T-helper 2 cell treated with Interferon-gamma antibody and Interleukin-4, amounts not matched to agents 5 μg/mL and 100 μg/mL, for 36 hours (primary cell): ENCODE measurements at regions not wholly inside any gene's neighbourhood (a gene's known extent, or its start where the extent isn't known, plus 50 kb on each side); places are given as distances from the start of the nearest gene placed in this dataset.
"Not testable (repeated sequence)": the region's sequence is repeated elsewhere in the genome, so short reads cannot be mapped to it uniquely, and the experiment has no call there.

Experiments used
- DNase-seq: peaks from one replicate; pipeline ENCODE4 v3.0.0; 2021; ENCODE audit warnings: low spot score
- H3K27ac Mint-ChIP-seq: one replicate; pipeline ENCODE4 v1.8.0; 2021; ENCODE audit warnings: mild to moderate bottlenecking, mixed read lengths
- H3K27me3 Mint-ChIP-seq: one replicate; pipeline ENCODE4 v1.8.0; 2021; ENCODE audit warnings: low read depth, mixed read lengths
- H3K36me3 Mint-ChIP-seq: one replicate; pipeline ENCODE4 v1.8.0; 2021; ENCODE audit warnings: low read depth, mixed read lengths
- H3K4me1 Mint-ChIP-seq: one replicate; pipeline ENCODE4 v1.8.0; 2021; ENCODE audit warnings: low read depth, mixed read lengths
- H3K4me3 Mint-ChIP-seq: one replicate; pipeline ENCODE4 v1.8.0; 2022; ENCODE audit warnings: mild to moderate bottlenecking, moderate library complexity, mixed read lengths
- H3K9me3 Mint-ChIP-seq: one replicate; pipeline ENCODE4 v1.8.0; 2021; ENCODE audit warnings: mixed read lengths

GRCh38 chr3:27779176-27779575 is 57.1 kb upstream of the EOMES start:
- Mint-ChIP-seq H3K27ac (no peak overlapping the region), H3K4me1 (no peaks in the 10 kb centered on the region), H3K36me3 (no peaks in the 10 kb centered on the region), H3K9me3 (no peaks in the 10 kb centered on the region), H3K4me3 (no peak overlapping the region), H3K27me3 (peaks cover 21% of the 10 kb centered on the region)
- DNase-seq, result no peak

- H3K36me3 Mint-ChIP-seq, result no peaks in the 10 kb centered on the region
- DNase-seq, result no peak
- H3K4me3 Mint-ChIP-seq, result no peak overlapping the region
- H3K27me3 Mint-ChIP-seq, result peaks cover 16% of the 10 kb centered on the region
- peaks cover 4% of the 10 kb centered on the region for H3K4me1 Mint-ChIP-seq
- H3K27ac Mint-ChIP-seq, result no peak overlapping the region
- no peaks in the 10 kb centered on the region for H3K9me3 Mint-ChIP-seq
Observed at GRCh38 chr3:27789420-27789819, 67.3 kb upstream of the EOMES start.

DNA sequence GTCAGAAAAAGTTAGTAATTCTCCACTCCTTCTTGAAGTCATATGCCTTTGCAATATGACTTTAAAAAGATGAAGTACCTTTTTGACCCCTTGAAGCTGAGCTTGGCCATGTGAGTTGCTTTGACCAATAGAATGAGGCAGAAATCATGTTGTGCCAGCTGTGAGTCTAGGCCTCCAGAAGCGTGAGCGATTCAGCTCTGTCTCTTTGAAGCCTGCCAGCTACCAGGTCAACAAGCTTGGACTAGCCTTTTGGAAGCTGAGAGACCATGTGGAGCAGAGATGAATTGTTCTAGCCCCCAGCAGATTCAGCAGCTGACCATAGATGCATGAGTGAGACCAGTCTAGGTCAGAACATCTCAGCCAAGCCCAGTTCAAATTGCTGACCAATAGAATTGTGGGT is 69.8 kb upstream of the EOMES start:
- H3K36me3 Mint-ChIP-seq, result no peaks in the 10 kb centered on the region
- no peaks in the 10 kb centered on the region for H3K9me3 Mint-ChIP-seq

DNA sequence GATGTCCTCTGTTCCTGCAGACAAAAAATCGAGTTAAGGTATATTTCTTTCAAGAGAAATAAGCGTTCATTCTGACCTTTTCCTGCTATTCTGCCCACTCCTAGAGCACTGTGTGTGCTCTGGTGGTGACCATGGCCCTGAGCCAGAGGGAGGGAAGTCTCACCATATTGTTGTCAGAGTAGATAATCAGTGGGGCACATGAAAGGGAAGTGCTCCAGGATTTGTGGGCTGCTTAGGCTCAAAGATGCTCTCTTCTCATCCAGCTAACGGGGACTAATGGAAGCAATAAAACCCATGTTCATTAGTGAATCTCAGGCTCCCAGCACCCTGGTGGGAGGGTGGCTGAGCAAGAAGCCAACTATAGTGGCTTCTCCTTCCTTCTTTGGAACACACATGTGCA is 70.7 kb upstream of the EOMES start:
- DNase-seq, result no peak
- no peaks in the 10 kb centered on the region for H3K9me3 Mint-ChIP-seq
- peaks cover under 1% of the 10 kb centered on the region for H3K27me3 Mint-ChIP-seq
- H3K4me3 Mint-ChIP-seq, result no peak overlapping the region
- H3K36me3 Mint-ChIP-seq, result no peaks in the 10 kb centered on the region
- H3K27ac Mint-ChIP-seq, result no peak overlapping the region
- H3K4me1 Mint-ChIP-seq, result peaks cover 7% of the 10 kb centered on the region

More for the DNA sequence above, 69.8 kb upstream of the EOMES start:
- DNase-seq, result no peak
- Mint-ChIP-seq H3K27me3 (peaks cover 5% of the 10 kb centered on the region), H3K4me3 (no peak overlapping the region), H3K27ac (no peak overlapping the region), H3K4me1 (peaks cover 7% of the 10 kb centered on the region)

DNA sequence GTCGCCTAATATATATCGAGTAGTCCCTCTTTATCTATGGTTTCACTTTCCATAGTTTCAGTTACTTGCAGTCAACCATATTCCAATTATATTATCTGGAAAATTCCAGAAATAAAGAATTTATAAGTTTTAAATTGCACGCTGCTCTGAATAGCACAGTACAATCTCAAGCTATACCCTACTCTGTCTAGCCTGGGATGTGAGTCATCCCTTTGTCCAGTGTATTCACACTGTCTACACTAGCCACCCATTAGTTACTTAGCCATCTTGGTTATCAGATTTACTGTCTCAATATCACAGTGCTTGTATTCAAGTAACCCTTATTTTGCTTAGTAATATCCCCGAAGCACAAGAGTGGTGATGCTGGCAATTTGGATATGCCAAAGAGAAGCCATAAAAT is 72.1 kb upstream of the EOMES start:
- DNase-seq, result no peak
- Mint-ChIP-seq H3K4me3 (no peak overlapping the region), H3K9me3 (no peaks in the 10 kb centered on the region), H3K36me3 (no peaks in the 10 kb centered on the region), H3K27ac (no peak overlapping the region), H3K4me1 (peaks cover 7% of the 10 kb centered on the region), H3K27me3 (no peaks in the 10 kb centered on the region)

DNA sequence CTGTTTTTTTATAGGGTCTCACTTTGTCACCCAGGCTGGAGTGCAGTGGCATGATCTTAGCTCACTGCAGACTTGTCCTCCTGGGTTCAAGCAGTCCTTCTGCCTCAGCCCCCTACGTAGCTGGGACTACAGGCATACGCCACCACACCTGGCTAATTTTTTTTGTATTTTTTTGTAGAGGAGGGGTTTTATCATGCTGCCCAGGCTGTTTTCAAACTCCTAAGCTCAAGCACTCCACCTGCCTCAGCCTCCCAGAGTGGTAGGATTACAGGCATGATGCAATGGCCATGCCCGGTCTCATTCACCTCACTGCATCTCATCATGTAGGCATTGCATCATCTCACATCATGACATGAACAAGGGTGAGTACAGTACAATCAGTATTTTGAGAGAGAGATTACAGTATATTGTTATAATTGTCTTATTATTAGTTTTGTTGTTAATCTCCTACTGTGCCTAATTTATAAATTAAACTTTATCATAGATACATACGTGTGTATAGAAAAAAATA is 74.3 kb upstream of the EOMES start:
- Mint-ChIP-seq H3K36me3 (no peaks in the 10 kb centered on the region), H3K27me3 (no peaks in the 10 kb centered on the region), H3K4me1 (peaks cover 13% of the 10 kb centered on the region), H3K9me3 (no peaks in the 10 kb centered on the region), H3K27ac (no peak overlapping the region), H3K4me3 (no peak overlapping the region)
- no peak for DNase-seq

GRCh38 chr3:27797773-27798172 is 75.7 kb upstream of the EOMES start:
- H3K9me3 Mint-ChIP-seq, result no peaks in the 10 kb centered on the region
- DNase-seq, result no peak
- no peaks in the 10 kb centered on the region for H3K27me3 Mint-ChIP-seq
- H3K27ac Mint-ChIP-seq, result no peak overlapping the region
- peaks cover 14% of the 10 kb centered on the region for H3K4me1 Mint-ChIP-seq
- no peak overlapping the region for H3K4me3 Mint-ChIP-seq
- no peaks in the 10 kb centered on the region for H3K36me3 Mint-ChIP-seq

DNA sequence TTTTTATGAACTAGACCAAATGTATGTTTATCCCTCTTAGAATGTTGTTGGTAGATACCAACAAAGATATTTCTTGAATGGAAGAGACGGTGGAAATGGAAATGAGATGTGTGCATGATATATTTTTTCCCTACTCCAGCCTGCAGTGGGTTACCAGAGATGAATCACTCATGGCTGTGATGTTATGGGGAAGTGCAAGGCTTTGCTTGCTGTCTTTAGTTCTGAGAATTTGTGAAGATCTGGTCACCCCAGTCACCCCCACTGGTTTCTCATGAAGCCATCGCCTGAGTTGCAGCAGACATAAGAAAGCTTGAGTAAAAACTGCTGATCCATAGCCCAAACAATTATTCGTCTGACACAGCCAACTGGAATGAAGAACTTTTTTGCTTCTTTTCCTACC is 78.1 kb upstream of the EOMES start:
- Mint-ChIP-seq H3K36me3 (no peaks in the 10 kb centered on the region), H3K27me3 (no peaks in the 10 kb centered on the region), H3K9me3 (no peaks in the 10 kb centered on the region), H3K4me3 (no peak overlapping the region), H3K27ac (no peak overlapping the region), H3K4me1 (peaks cover 15% of the 10 kb centered on the region)
- peak; percentile 38 for DNase-seq

DNA sequence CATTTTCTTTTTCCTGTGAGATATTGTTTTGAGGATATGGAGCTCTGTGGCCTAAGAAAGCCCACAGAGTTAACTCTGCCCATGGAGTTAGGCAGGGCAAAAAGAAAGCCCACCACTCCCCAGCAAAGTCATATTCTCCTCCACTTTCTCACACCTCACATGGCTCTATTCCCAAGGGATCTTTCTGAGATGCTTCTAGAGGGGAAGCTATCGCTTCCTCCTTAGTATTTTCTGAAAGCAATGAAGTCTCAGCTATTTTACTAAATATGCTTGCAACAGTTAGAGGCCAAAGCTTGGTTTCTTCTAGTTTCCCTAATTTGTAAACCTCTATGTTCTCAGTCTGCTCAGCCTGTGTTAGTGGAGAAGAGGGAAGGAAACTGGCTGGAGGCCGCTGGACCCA is 80.3 kb upstream of the EOMES start:
- Mint-ChIP-seq H3K9me3 (no peaks in the 10 kb centered on the region), H3K27ac (no peak overlapping the region), H3K36me3 (peaks cover 1% of the 10 kb centered on the region), H3K4me1 (peaks cover 12% of the 10 kb centered on the region), H3K4me3 (no peak overlapping the region), H3K27me3 (no peaks in the 10 kb centered on the region)
- no peak for DNase-seq

DNA sequence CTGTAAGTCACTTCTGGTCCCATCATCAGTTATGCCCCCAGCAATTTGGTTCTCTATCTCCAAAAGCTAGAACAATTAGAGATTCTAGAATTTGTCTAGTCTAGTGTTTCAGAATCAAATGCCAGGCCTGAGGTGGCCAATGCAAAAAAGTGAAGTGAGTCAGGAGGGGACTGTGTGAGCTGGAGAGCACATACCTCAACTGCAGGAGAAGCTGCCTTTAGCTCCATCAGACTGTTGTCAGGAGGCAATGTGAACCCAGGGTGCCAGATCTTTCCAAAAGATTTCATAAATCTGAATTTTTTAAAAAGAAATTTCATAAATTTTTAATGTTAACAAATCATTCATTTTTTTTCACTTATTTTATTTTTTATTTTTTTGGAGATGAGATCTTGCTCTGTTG is 80.7 kb upstream of the EOMES start:
- no peak for DNase-seq
- Mint-ChIP-seq H3K27me3 (no peaks in the 10 kb centered on the region), H3K36me3 (peaks cover 1% of the 10 kb centered on the region), H3K9me3 (no peaks in the 10 kb centered on the region), H3K27ac (no peak overlapping the region), H3K4me1 (peaks cover 12% of the 10 kb centered on the region), H3K4me3 (no peak overlapping the region)

DNA sequence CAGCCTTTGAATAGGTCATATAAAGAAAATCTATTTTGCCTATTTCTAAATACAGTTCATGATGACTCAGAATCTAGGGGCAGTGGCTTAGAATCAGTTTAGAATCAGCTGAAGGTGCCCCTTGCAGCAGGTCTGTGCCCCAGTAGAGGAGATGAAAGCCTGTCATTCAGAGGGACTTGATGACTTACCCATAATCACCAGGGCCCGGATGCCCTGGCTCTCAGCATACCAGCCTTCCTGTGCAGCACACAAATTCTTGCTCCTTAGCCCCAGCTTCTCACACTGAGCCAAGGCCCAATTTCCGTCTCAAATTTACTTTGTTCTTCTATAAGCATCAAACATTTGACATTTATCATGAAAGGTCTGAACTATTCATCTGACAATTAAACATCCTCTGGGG is 83.2 kb upstream of the EOMES start:
- H3K27ac Mint-ChIP-seq, result no peak overlapping the region
- no peaks in the 10 kb centered on the region for H3K9me3 Mint-ChIP-seq
- no peak overlapping the region for H3K4me3 Mint-ChIP-seq
- peaks cover 7% of the 10 kb centered on the region for H3K4me1 Mint-ChIP-seq
- no peaks in the 10 kb centered on the region for H3K27me3 Mint-ChIP-seq
- peaks cover 1% of the 10 kb centered on the region for H3K36me3 Mint-ChIP-seq
- no peak for DNase-seq

DNA sequence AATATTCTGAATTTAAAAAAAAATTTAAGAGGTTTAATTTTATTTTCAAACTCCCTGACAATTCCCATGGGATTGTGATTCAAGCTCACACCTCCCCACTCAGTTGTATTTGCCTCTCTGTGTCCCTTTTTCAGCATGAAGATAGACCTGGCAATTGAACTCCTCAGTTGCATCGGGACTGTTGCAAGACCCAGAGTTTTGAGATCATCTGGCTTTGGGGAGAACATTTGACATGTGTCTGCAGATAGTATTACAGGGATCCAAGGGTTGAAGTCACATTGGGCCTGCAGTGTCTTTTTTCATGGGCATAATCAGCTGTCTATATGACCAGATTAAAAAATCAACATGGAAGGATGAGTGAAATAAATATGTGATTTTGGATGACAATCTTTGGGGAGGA is 91.1 kb upstream of the EOMES start:
- no peaks in the 10 kb centered on the region for H3K9me3 Mint-ChIP-seq
- no peak overlapping the region for H3K27ac Mint-ChIP-seq
- no peaks in the 10 kb centered on the region for H3K4me1 Mint-ChIP-seq
- no peaks in the 10 kb centered on the region for H3K36me3 Mint-ChIP-seq
- H3K27me3 Mint-ChIP-seq, result peaks cover 2% of the 10 kb centered on the region
- no peak overlapping the region for H3K4me3 Mint-ChIP-seq
- DNase-seq, result no peak

DNA sequence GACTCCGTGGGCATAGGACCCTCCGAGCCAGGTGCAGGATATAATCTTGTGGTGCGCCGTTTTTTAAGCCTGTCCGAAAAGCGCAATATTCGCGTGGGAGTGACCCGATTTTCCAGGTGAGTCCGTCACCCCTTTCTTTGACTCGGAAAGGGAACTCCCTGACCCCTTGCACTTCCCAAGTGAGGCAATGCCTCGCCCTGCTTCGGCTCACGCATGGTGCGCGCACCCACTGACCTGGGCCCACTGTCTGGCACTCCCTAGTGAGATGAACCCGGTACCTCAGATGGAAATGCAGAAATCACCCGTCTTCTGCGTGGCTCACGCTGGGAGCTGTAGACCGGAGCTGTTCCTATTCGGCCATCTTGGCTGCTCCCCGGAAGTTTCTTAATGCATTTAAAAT is 99.5 kb upstream of the EOMES start:
- H3K4me3 Mint-ChIP-seq, H3K36me3 Mint-ChIP-seq, DNase-seq, H3K4me1 Mint-ChIP-seq, H3K9me3 Mint-ChIP-seq, H3K27me3 Mint-ChIP-seq, H3K27ac Mint-ChIP-seq: not testable (repeated sequence)

DNA sequence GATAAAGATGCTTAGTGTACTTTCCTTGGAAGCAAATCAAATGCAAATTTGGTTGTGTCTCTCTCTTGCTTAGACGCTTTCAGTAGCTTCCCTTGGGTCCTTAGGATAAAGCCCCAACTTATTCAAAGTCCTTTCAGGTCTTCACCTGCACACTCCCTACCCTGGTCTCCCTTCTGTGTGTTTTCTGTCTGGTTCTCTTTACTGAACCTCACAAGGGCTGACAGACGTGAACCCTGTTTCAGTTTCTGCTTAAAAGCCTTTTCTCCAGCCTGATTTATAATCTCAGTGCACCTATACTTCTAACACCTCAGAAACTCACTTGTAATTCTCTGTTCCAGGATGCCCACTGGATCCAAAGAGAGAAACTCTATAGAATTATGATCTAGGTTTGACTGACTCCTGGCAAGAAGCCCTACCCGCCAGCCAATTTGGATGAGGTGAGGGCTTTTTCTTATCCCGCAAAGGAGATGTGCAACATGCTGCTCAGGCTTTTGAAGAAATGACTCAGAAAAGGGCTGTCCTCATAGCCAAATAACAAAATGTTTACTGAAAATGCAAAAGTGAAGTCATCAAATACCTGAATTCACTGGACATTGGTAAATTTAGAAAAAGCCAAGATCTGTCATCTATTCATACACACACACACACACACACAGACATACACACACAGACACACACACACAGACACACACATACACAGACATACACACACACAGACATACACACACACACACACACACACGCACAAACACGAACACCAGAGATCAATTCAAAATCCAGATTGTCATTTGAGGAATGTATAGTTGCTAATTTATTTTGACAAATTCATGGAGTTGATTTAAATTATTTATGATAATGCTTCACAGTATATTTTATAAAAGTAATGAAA is 102.4 kb upstream of the EOMES start:
- H3K27ac Mint-ChIP-seq, result no peak overlapping the region
- no peaks in the 10 kb centered on the region for H3K9me3 Mint-ChIP-seq
- H3K36me3 Mint-ChIP-seq, result no peaks in the 10 kb centered on the region
- no peaks in the 10 kb centered on the region for H3K27me3 Mint-ChIP-seq
- DNase-seq, result no peak
- H3K4me1 Mint-ChIP-seq, result peaks cover 11% of the 10 kb centered on the region
- no peak overlapping the region for H3K4me3 Mint-ChIP-seq

- no peak overlapping the region for H3K27ac Mint-ChIP-seq
- H3K36me3 Mint-ChIP-seq, result no peaks in the 10 kb centered on the region
- no peak overlapping the region for H3K4me3 Mint-ChIP-seq
- H3K9me3 Mint-ChIP-seq, result peaks cover 4% of the 10 kb centered on the region
- peaks cover 11% of the 10 kb centered on the region for H3K4me1 Mint-ChIP-seq
- no peaks in the 10 kb centered on the region for H3K27me3 Mint-ChIP-seq
- no peak for DNase-seq
Observed at GRCh38 chr3:27826448-27826847, 104.3 kb upstream of the EOMES start.
